Natural killer cell treated with Interleukin-12 subunit alpha and Interleukin-12 subunit beta and Interleukin-15 and Interleukin-18, amount 100 ng/mL, for 72 hours (primary cell): ENCODE measurements at regions not wholly inside any gene's neighbourhood (a gene's known extent, or its start where the extent isn't known, plus 50 kb on each side); places are given as distances from the start of the nearest gene placed in this dataset.
"Not testable (repeated sequence)": the region's sequence is repeated elsewhere in the genome, so short reads cannot be mapped to it uniquely, and the experiment has no call there.

Experiments
- ATAC-seq, 2 donors: fragments of 150-1000 bp; cut with Tn5 transposase in 1 of 2; sonication (Bioruptor Pico), chemical (Tn5 transposase) in 1 of 2; 2 replicates each; pipeline ENCODE4 v1.10.0; 2021
- DNase-seq: peaks from one replicate; pipeline ENCODE4 v3.0.0; 2022; ENCODE audit warnings: low spot score
- H3K27ac Mint-ChIP-seq, 2 donors: 1 replicate in 1 of 2; 2 replicates in 1 of 2; pipeline ENCODE4 v1.8.0; 2022; ENCODE audit warnings: mixed read lengths in 2 of 2, mild to moderate bottlenecking in 1 of 2, moderate library complexity in 1 of 2
- H3K27me3 Mint-ChIP-seq, 2 donors: 1 replicate in 1 of 2; 2 replicates in 1 of 2; pipeline ENCODE4 v1.8.0; 2022; ENCODE audit warnings: mixed read lengths in 2 of 2
- H3K36me3 Mint-ChIP-seq: one replicate; pipeline ENCODE4 v1.8.0; 2022; ENCODE audit warnings: mixed read lengths
- H3K4me1 Mint-ChIP-seq, 2 donors: 1 replicate in 1 of 2; 2 replicates in 1 of 2; pipeline ENCODE4 v1.8.0; 2022; ENCODE audit warnings: low read depth in 2 of 2, mixed read lengths in 2 of 2, mild to moderate bottlenecking in 1 of 2
- H3K4me3 Mint-ChIP-seq: one replicate; pipeline ENCODE4 v1.8.0; 2022; ENCODE audit warnings: mixed read lengths
- H3K9me3 Mint-ChIP-seq: 2 replicates; pipeline ENCODE4 v1.8.0; 2022; ENCODE audit warnings: mixed read lengths

DNA sequence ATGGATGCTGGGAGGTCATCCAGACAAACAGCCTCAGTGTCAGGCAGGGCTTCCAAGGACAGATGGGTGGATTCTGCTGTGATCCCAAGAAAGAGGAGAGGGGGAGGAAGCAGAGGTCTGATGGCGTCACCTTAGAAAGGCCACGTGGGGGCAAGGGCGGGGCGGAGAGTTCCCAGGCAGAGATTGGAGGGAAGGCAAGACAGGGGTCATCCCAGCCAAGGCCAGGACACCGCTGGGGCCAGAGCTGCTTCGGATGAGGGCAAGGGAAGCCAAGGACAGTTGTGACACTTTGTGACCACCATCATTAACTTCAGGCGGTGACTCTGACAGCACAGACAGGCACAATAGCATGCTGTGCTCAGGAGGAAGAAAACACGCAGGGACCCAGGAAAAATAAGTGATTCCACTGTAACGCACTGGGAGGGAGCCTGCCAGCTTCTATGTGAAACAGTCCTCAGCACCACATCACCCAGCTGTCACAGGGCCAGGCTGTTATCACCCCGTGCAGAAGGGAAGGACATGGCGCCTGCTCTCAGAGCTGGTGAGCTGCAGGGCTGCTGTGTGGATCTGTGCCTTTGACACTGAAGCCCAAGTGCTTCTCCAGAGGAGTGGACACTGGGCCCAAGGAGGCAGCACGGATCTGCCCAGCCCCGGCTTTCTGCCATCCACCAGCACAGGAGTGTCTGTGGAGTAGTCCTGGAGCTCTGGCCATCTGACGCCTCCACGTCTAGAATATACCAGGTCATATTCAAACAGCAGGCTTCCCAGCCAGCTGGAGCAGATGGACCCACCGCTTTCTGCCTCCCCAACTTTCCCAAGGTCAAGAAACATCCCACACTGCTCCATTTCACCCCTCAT lies 204.1 kb downstream of the NDUFA10 start:
- no peaks in the 10 kb centered on the region for H3K4me1 Mint-ChIP-seq
- H3K27me3 Mint-ChIP-seq = peaks cover 8 to 16% of the 10 kb centered on the region in 2 donors
- no peak overlapping the region for H3K27ac Mint-ChIP-seq
- H3K36me3 Mint-ChIP-seq = no peaks in the 10 kb centered on the region
- DNase-seq (peak; percentile 47), ATAC-seq (no peak)
- no peaks in the 10 kb centered on the region for H3K9me3 Mint-ChIP-seq
- no peak overlapping the region for H3K4me3 Mint-ChIP-seq

DNA sequence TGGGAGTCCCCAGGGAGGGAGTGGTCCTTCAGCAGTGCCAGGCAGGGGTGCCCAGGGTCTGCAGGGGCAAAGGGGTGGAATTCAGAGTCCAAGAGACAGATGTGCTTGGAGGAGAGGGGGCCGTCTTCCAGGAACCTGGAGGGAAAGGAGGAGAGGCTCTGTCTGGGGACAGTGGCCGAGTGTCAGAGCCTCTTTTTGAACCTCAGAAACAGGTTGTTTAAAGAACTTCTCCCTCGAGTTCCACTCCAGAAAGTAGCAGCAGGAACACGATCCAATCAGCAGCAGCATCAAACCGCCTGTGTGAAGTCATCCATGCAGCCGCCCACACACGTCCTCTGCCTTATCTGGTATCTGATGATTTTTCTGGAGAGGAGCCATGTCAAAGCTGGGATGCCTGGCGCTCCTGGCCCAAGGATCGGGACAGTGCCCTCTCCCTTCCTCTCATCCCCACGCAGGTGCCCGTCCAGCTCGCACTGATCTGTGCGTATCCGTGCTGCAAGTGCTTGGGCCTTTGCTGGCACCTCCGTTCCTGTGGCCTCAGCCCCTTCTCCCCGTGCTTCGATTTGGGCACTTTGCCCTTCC lies 205.1 kb downstream of the NDUFA10 start:
- peak; percentile 47 for DNase-seq
- Mint-ChIP-seq H3K27ac (no peak overlapping the region), H3K36me3 (no peaks in the 10 kb centered on the region), H3K4me1 (no peaks in the 10 kb centered on the region), H3K27me3 (peaks cover 14 to 18% of the 10 kb centered on the region in 2 donors), H3K4me3 (no peak overlapping the region), H3K9me3 (no peaks in the 10 kb centered on the region)
- no peak for ATAC-seq

DNA sequence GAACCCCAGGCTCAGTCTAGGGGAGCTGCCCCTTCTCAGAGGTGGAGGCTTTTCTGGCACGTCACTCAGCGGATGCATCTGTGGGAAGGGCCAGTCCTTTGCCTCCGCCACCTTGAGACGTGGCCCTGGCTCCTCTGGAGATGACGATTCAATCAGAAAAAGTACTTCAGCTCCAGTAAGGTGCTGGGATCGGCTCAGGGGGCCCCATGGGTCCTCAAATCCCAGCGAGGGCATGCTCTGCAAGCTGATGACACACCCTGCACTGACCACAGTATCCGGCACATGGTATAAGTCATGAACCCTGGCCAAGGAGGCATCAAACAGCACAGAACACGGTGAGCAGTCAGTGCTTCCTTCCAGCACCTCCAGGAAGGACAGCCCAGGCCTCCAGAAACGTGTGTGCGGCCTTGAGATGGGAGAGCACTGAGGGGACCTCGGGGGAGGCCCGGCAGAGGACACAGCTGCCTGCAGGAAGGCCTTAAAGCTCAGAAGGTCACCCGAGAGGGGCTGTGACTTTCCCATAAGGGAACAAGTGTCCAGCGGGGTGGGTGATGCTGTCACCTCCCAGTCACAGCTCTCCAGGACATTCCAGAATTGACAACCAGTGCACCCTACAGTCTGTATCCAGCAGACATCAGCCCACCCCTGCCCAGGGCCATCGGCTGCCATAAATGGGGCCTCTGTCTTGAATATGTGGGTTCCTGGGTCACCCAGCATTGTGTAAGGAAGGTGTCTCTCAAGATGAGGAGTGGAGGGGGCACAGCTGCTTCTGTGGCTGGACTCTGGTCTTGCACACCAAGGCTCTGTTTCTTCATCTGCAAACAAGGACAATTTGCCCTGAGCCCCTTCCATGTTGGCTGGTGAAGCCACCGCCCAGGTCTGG lies 205.8 kb downstream of the NDUFA10 start:
- no peaks in the 10 kb centered on the region for H3K4me1 Mint-ChIP-seq
- H3K27me3 Mint-ChIP-seq = peaks cover 14 to 16% of the 10 kb centered on the region in 2 donors
- H3K9me3 Mint-ChIP-seq = no peaks in the 10 kb centered on the region
- no peaks in the 10 kb centered on the region for H3K36me3 Mint-ChIP-seq
- ATAC-seq = no peak
- no peak overlapping the region for H3K4me3 Mint-ChIP-seq
- H3K27ac Mint-ChIP-seq = no peak overlapping the region
- peak; percentile 44 for DNase-seq

DNA sequence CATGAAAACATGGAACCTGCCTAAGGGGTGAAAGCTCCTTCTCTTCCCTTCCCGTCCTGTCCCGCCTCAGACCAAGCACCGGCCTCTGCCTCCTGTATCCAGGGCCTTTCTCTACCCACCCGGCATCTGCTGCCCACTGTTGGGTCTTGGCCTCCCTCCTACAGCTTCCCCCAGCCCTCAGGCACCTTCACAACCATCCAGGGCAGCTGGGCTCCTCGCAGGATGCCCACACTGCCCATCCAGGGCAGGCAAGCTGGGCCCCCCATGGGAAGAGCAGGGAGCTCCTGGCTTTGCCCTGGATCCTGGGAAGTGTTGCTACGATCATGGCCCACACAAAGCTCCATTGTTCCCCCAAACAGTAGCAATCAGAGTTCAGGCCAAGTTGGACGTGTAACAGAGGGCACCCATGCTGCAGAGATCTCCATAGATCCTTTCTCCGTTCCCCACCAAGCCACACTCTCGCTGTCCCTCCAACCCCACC lies 206.6 kb downstream of the NDUFA10 start:
- Mint-ChIP-seq H3K27ac (no peak overlapping the region), H3K4me3 (no peak overlapping the region), H3K9me3 (no peaks in the 10 kb centered on the region), H3K36me3 (no peaks in the 10 kb centered on the region), H3K4me1 (no peaks in the 10 kb centered on the region), H3K27me3 (peaks cover 14 to 15% of the 10 kb centered on the region in 2 donors)
- ATAC-seq (no peak), DNase-seq (peak; percentile 44)

DNA sequence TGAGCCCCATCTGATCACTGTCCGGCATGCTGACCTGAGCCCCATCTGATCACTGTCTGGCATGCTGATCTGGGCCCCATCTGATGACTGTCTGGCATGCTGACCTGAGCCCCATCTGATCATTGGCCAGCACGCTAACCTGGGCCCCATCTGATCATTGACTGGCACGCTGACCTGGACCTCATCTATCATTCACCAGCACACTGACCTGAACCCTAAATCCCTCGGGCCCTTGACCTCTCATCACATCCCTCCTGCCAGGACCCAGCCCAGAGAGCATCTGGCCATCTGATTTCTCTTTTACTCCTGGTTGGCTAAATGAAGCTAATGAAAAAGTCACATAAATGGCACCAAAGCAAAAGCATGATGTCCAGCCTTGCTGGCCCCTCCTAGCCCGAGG lies 207.1 kb downstream of the NDUFA10 start:
- no peaks in the 10 kb centered on the region for H3K36me3 Mint-ChIP-seq
- no peak overlapping the region for H3K27ac Mint-ChIP-seq
- no peaks in the 10 kb centered on the region for H3K4me1 Mint-ChIP-seq
- DNase-seq = peak; percentile 12
- H3K27me3 Mint-ChIP-seq = peaks cover 14 to 15% of the 10 kb centered on the region in 2 donors
- H3K4me3 Mint-ChIP-seq = no peak overlapping the region
- ATAC-seq = no peak
- no peaks in the 10 kb centered on the region for H3K9me3 Mint-ChIP-seq

DNA sequence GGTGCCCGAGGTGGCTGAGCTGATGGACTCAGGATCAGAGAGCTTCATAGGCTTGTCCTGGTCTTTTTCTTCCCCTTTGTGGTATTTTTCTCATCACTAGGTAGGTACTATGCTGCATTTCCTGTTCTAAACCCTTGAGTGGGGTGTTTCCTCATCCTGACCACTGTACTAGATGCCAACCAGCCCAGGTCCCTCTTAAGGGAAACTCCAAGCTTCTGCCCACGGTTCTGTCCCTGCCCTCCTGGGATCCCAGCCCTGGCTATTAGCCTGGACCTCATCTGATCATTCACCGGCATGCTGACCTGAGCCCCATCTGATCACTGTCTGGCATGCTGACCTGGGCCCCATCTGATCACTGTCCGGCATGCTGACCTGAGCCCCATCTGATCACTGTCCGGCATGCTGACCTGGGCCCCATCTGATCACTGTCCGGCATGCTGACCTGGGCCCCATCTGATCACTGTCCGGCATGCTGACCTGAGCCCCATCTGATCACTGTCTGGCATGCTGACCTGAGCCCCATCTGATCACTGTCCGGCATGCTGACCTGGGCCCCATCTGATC lies 207.6 kb downstream of the NDUFA10 start:
- peaks cover 14 to 15% of the 10 kb centered on the region in 2 donors for H3K27me3 Mint-ChIP-seq
- H3K27ac Mint-ChIP-seq, H3K4me1 Mint-ChIP-seq, H3K4me3 Mint-ChIP-seq, H3K9me3 Mint-ChIP-seq, ATAC-seq, H3K36me3 Mint-ChIP-seq: not testable (repeated sequence)
- peak; percentile 46 for DNase-seq

DNA sequence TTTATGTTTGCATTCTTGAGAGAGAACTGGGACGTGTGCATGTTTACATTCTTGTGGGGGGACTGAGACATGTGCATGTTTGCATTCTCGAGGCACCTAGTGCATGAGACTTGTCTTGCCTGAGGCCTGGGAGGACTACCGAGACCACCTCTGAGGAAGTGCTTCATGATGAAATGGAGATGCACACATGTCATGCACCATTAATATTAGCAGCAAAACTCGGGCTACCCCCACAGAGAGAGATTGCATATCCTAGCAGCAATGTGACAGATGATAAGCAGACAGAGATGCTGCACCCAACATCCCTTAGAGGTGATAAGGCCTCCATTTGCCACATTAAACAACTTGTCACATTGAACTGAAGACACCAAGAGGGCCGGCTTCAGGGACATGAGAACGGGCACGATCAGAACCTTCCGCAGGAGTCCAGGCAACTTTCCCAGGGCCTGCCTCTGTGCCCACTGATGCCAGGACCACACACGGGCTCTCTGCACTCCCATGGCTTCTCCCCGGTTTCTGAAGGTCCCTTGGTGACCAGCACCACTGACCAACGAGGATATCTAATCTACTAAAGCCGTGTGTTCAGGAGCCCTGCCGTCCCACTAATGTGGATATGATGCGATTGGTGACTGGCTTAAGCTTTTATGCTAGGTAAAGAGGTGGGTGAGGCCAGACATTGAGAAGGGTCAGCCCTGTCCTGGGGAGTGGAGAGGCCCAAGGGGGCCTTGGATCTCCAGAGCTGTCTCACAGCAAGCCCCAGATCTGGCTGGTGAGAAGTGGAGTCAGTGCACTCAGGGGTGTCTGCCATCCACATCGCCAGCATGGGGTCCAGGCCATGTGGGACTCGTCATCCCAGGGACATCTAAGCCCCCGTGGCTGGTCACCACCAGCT lies 208.3 kb downstream of the NDUFA10 start:
- DNase-seq = peak; percentile 38
- no peak overlapping the region for H3K27ac Mint-ChIP-seq
- no peaks in the 10 kb centered on the region for H3K36me3 Mint-ChIP-seq
- no peaks in the 10 kb centered on the region for H3K4me1 Mint-ChIP-seq
- H3K4me3 Mint-ChIP-seq = no peak overlapping the region
- ATAC-seq = no peak
- no peaks in the 10 kb centered on the region for H3K9me3 Mint-ChIP-seq
- peaks cover 12% of the 10 kb centered on the region in 2 donors for H3K27me3 Mint-ChIP-seq

DNA sequence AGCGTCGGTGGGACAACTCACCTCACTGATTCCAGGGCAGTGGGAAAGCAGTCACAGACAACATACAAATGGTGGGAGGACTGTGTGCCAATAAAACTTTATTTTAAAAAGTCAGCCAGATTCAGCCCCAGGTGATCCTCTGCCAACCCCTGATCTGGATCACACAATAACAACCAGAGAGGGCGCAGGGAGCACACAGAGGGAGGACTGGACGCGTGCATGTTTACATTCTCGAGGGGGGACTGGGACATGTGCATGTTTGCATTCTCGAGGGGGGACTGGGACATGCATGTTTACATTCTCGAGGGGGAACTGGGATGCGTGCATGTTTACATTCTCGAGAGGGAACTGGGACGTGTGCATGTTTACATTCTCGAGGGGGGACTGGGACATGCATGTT lies 209.5 kb downstream of the NDUFA10 start:
- no peak overlapping the region for H3K27ac Mint-ChIP-seq
- no peaks in the 10 kb centered on the region for H3K4me1 Mint-ChIP-seq
- no peak for ATAC-seq

DNA sequence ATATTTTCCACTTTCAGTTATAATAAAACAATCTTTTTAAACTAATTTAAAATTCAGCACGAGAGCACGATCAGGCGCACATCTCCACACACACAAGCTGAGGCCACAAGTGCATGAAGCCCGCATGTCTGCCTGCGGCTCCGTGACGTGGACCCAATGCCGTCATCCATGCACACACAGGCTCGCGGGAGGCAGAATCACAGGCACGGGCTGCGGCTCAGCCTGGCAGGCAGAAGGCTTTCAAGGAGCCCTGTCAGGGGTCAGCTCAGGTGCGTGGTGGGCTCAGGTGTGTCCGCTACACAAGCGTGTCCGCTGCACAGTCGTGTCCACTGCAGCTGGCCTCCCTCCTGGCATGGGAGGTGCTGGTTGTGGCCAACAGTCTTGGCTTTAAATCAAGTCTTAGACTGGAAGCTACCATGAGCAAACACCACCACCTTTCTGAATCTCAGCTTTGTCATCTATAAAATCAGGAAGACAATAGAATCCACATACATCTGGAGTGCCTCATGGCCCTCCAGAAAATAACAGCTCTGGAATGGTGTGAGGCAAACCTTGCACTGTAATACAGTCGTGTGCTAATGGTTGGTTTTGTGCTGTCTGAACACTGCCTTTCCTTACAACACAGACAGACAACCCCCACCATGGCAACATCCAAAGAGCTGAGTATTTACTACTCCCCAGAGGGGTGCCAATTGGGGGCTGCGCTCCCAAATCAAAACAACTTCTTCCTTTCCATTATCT lies 210.1 kb downstream of the NDUFA10 start:
- no peak overlapping the region for H3K27ac Mint-ChIP-seq
- ATAC-seq (no peak), DNase-seq (peak; percentile 32)
- H3K4me3 Mint-ChIP-seq = no peak overlapping the region
- H3K4me1 Mint-ChIP-seq = no peaks in the 10 kb centered on the region
- no peaks in the 10 kb centered on the region for H3K36me3 Mint-ChIP-seq
- no peaks in the 10 kb centered on the region for H3K9me3 Mint-ChIP-seq
- H3K27me3 Mint-ChIP-seq = peaks cover 5 to 6% of the 10 kb centered on the region in 2 donors

More for the DNA sequence above, 209.5 kb downstream of the NDUFA10 start:
- Mint-ChIP-seq H3K4me3 (no peak overlapping the region), H3K27me3 (peaks cover 6 to 7% of the 10 kb centered on the region in 2 donors), H3K36me3 (no peaks in the 10 kb centered on the region), H3K9me3 (no peaks in the 10 kb centered on the region)
- no peak for DNase-seq

DNA sequence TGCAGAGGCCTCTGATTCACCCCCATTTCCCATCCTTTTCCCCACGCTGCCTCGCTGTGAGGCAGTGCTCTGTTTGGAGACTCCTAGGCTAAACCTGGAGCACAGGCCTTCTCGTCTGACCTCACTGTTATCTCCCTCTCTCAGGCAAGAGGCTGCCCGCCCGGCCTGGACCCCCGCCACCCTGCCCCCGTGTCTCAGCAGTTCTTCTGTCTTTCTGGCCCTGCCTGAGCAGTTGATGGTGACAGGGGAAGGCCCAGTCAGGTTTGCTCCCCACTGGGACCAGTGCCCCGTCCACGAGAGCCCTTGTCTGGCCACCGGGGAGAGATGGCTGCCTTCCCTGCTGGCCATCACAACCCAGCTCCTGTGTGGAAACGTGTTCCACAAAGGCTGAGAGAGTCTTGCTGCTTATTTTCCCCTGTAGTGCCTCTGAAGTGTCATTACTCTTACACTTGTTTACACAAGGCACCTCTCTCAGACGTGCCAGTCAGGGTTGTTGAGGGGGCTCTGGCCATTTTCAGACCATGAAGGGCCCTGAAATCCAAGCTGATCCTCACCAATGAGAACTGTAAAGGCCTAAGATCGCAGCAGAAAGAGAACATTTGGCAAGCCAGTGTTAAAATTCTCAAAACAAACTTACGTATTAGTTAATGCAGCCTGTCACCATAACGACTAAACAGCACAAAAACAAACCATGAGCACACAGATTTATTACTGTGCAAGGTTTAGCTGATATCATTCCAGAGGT lies 210.9 kb downstream of the NDUFA10 start:
- Mint-ChIP-seq H3K4me3 (no peak overlapping the region), H3K4me1 (no peaks in the 10 kb centered on the region), H3K9me3 (no peaks in the 10 kb centered on the region), H3K36me3 (no peaks in the 10 kb centered on the region), H3K27me3 (peaks cover 5 to 6% of the 10 kb centered on the region in 2 donors), H3K27ac (no peak overlapping the region)
- DNase-seq (peak; percentile 49), ATAC-seq (no peak)

DNA sequence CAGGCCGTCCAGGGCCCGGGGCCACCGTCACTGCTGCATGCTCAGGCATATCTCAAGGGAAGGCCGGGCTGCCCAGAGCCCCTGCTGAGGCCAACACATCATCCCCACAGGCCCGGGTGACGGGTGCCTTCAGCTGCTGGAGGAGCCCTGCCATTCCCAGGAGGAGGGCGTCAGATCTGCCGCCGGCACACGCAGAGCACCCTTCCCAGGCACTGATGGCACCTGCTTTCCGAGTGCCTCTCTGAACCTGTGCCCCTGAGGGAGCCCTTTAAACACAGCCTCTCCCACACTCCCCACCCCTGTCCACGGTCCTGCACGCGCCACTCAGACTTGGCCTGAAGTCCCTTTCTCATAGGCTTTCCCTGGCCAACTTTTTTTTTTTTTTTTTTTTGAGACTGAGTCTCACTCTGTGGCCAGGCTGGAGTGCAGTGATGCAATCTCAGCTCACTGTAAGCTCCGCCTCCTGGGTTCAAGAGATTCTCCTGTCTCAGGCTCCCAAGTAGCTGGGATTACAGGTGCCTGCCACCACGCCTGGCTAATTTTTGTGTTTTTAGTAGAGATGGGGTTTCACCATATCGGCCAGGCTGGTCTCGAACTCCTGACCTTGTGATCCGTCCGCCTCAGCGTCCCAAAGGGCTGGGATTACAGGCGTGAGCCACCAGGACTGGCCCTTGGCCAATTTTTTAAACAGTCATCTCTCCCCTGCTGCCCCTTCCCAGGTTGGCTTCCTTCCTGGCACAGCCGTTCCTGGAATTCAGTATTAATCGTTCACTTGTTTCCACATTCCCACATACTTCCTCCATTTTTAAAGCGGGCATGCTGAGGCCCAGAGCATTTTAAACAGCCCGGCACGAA lies 211.7 kb downstream of the NDUFA10 start:
- H3K27me3 Mint-ChIP-seq = peaks cover 5 to 6% of the 10 kb centered on the region in 2 donors
- H3K36me3 Mint-ChIP-seq = no peaks in the 10 kb centered on the region
- H3K4me3 Mint-ChIP-seq = no peak overlapping the region
- no peaks in the 10 kb centered on the region for H3K9me3 Mint-ChIP-seq
- ATAC-seq = no peak
- peak; percentile 34 for DNase-seq
- no peak overlapping the region for H3K27ac Mint-ChIP-seq
- H3K4me1 Mint-ChIP-seq = no peaks in the 10 kb centered on the region
